SU-DHL-6 (cell line): ENCODE measurements at regions not wholly inside any gene's neighbourhood (a gene's known extent, or its start where the extent isn't known, plus 50 kb on each side); places are given as distances from the start of the nearest gene placed in this dataset.

Experiments
- H2AFZ ChIP-seq: fragments of 200-600 bp; sonication (generic); 2 replicates; pipeline ENCODE4 v1.6.1; 2014; ENCODE audit warnings: low read depth, mild to moderate bottlenecking, moderate library complexity, mixed read lengths, antibody characterized with exemption, low read length; ENCODE audit not compliant: severe bottlenecking
- H3F3A ChIP-seq: fragments of 200-600 bp; shearing (Covaris generic); 2 replicates; pipeline ENCODE4 v1.6.0; 2016; ENCODE audit warnings: antibody characterized with exemption, mild to moderate bottlenecking; ENCODE audit not compliant: insufficient read depth
- H3K27ac ChIP-seq: fragments of 200-600 bp; sonication (generic); 2 replicates; pipeline ENCODE4 v1.5.1; 2016; ENCODE audit warnings: low read depth, mild to moderate bottlenecking, low read length, moderate library complexity, mixed read lengths
- H3K27me3 ChIP-seq: fragments of 200-600 bp; sonication (generic), shearing (Covaris generic); 2 replicates; pipeline ENCODE4 v1.6.0; 2014; ENCODE audit warnings: mild to moderate bottlenecking, low read length
- H3K36me3 ChIP-seq: fragments of 200-600 bp; sonication (generic); 2 replicates; pipeline ENCODE4 v1.6.1; 2014; ENCODE audit warnings: mild to moderate bottlenecking, low read length, mixed read lengths
- H3K4me2 ChIP-seq: fragments of 300-600, 200-600 bp; shearing (Covaris generic), sonication (generic); 2 replicates; pipeline ENCODE4 v1.6.0; 2014; ENCODE audit warnings: low read length, low read depth, mild to moderate bottlenecking; ENCODE audit not compliant: poor library complexity, severe bottlenecking
- H3K4me3 ChIP-seq: fragments of 200-600 bp; sonication (generic); 2 replicates; pipeline ENCODE4 v1.5.1; 2014; ENCODE audit warnings: antibody characterized with exemption, low read length, mild to moderate bottlenecking, mixed read lengths; ENCODE audit not compliant: insufficient read depth, poor library complexity, severe bottlenecking
- H3K79me2 ChIP-seq: fragments of 200-600 bp; sonication (generic); 2 replicates; pipeline ENCODE4 v1.6.1; 2014; ENCODE audit warnings: mild to moderate bottlenecking, low read length, moderate library complexity; ENCODE audit not compliant: insufficient read depth
- H3K9ac ChIP-seq: fragments of 200-600 bp; sonication (generic); 2 replicates; pipeline ENCODE4 v1.7.0; 2014; ENCODE audit warnings: mild to moderate bottlenecking, low read length
- H3K9me2 ChIP-seq: fragments of 200-600 bp; sonication (generic); replicated peaks from 2 replicates; pipeline ENCODE4 v1.6.1; 2014; ENCODE audit warnings: low read length; ENCODE audit not compliant: insufficient read depth
- H3K9me3 ChIP-seq: fragments of 200-600 bp; sonication (generic); 2 replicates; pipeline ENCODE4 v1.6.1; 2014; ENCODE audit warnings: low read length, mixed read lengths; ENCODE audit not compliant: insufficient read depth
- H4K20me1 ChIP-seq: fragments of 200-600 bp; sonication (generic); 2 replicates; pipeline ENCODE4 v1.6.1; 2014; ENCODE audit warnings: low read depth, mild to moderate bottlenecking, antibody characterized with exemption, low read length, moderate library complexity, mixed read lengths
- EZH2phosphoT487 ChIP-seq: fragments of 200-600 bp; sonication (generic), shearing (Covaris generic); conservative IDR thresholded peaks from 2 replicates; pipeline ENCODE4 v1.6.1; 2018; ENCODE audit warnings: mild to moderate bottlenecking, antibody characterized with exemption, low read length, moderate library complexity, mixed read lengths
- TF ChIP-seq, protein P1 (sequence below): fragments of 200-600 bp; sonication (generic); IDR thresholded peaks from one replicate; pipeline ENCODE4 v1.5.1; 2017; ENCODE audit warnings: antibody characterized with exemption, mild to moderate bottlenecking, low read length, moderate library complexity; ENCODE audit not compliant: insufficient read depth, poor library complexity, severe bottlenecking

DNA sequence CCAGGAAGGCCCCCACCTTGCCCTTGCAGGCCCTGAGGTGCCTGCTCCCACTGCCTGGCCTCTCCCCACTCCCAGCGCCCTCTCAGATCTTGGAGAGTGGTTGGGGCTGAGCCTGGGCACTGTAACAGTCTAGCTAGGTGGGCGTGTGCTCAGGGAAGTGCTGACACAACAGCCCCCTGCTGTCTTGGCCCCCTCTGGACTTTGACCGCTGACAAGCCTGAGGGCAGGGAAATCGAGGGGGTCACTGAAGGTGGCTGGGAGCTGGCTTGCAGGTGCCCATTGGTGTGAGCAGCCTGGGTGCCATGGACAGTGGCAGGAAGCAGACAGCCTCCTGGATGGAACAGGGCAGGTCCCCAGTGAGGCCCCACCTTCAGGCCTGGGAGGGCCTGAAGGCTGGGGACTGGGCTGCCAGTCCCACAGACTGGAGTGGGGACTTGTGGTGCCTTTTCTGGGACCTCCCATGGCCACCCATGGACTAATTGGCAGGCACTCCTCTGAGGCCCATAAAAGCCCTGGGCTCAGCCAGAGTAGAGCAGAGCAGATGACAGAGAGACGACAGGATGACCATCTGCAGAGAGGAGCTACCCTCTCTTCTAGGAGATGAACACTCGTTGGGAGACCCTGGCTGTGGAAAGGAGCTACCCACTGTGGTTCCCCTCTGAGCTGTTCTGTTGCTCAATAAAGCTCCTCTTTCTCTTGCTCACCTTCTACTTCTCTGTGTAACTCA, 158.6 kb upstream of the SLC38A2 start:
- Histone ChIP-seq H3K4me3 (no peak overlapping the region), H2AFZ (no peak overlapping the region), H3F3A (no peaks in the 10 kb centered on the region), H3K27me3 (no peaks in the 10 kb centered on the region), H4K20me1 (no peaks in the 10 kb centered on the region), H3K4me2 (no peak overlapping the region), H3K36me3 (no peaks in the 10 kb centered on the region), H3K9ac (no peak overlapping the region), H3K9me2 (no peaks in the 10 kb centered on the region; the same call in 1 of the 2 replicates), H3K79me2 (no peaks in the 10 kb centered on the region), H3K9me3 (no peaks in the 10 kb centered on the region; the same call in 1 of the 2 replicates), H3K27ac (no peak overlapping the region)
- TF ChIP-seq EZH2phosphoT487: no peak
- TF ChIP-seq, protein P1, sequence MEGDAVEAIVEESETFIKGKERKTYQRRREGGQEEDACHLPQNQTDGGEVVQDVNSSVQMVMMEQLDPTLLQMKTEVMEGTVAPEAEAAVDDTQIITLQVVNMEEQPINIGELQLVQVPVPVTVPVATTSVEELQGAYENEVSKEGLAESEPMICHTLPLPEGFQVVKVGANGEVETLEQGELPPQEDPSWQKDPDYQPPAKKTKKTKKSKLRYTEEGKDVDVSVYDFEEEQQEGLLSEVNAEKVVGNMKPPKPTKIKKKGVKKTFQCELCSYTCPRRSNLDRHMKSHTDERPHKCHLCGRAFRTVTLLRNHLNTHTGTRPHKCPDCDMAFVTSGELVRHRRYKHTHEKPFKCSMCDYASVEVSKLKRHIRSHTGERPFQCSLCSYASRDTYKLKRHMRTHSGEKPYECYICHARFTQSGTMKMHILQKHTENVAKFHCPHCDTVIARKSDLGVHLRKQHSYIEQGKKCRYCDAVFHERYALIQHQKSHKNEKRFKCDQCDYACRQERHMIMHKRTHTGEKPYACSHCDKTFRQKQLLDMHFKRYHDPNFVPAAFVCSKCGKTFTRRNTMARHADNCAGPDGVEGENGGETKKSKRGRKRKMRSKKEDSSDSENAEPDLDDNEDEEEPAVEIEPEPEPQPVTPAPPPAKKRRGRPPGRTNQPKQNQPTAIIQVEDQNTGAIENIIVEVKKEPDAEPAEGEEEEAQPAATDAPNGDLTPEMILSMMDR: no peak

DNA sequence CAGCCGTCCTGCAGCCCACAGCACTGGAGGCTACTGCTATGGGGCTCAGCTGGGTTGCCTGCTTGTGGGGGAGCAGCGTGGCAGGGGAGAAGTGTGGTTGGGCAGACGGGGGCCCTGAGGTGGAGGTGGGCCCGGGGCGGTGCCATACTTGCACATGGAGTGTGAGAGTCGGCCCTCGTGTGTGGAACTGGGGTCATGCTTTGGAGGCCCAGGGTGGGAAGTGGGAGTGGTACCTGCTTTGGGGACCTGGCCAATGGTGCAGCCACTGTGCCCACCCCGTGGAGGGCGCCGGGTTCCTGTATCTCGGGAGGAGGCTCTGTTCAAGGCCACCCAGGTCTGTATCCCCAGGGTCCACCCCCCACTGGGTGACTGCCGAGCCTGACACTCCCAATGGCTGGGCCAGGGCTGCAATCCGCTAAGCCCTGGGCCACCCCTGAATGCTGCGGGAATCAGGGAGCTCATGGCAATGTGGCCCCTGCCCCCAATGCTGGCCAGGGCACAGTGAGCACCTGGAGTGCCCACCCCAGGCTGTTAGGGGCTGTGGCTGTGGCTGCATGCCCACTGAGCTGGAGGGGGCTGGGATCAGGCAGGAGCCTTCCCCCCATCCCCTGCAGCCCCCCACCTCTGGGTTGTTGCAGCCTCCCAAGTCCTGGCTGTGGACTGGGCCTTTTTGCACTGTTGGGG, 157.9 kb upstream of the SLC38A2 start:
- Histone ChIP-seq H3K4me2 (no peak overlapping the region), H3F3A (no peaks in the 10 kb centered on the region), H3K27me3 (no peaks in the 10 kb centered on the region), H3K9me2 (no peaks in the 10 kb centered on the region; the same call in 1 of the 2 replicates), H3K27ac (no peak overlapping the region), H3K79me2 (no peaks in the 10 kb centered on the region), H3K9ac (no peak overlapping the region), H3K36me3 (no peaks in the 10 kb centered on the region), H3K4me3 (no peak overlapping the region), H3K9me3 (no peaks in the 10 kb centered on the region; the same call in 1 of the 2 replicates), H4K20me1 (no peaks in the 10 kb centered on the region), H2AFZ (no peak overlapping the region)
- TF ChIP-seq EZH2phosphoT487: no peak
- TF ChIP-seq, protein P1: no peak

DNA sequence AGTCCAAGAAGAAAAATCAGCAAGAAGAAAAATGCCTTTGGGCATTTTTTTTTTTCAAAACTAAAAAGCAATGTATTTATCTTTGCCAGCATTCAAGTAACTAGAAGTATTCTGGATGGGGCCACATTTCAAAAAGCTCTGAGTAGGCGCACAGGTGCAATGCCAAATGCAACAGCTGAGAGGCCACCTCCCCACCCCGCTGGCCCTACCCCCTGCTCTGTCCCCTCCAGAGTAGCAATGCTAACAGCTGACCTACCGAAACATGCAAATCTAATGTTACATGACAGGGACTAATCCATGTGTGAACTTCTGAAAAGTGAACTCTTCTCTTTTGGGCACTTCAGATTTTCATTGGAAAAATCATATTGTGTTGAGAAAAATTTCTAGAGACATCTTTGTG, 153.7 kb upstream of the SLC38A2 start:
- Histone ChIP-seq H3K9me3 (no peaks in the 10 kb centered on the region; the same call in 1 of the 2 replicates), H3K27ac (no peak overlapping the region)

More for the DNA sequence above, 153.7 kb upstream of the SLC38A2 start:
- no peaks in the 10 kb centered on the region for H3K79me2 ChIP-seq
- TF ChIP-seq, protein P1: no peak
- TF ChIP-seq EZH2phosphoT487: no peak
- no peaks in the 10 kb centered on the region for H3K27me3 ChIP-seq
- no peaks in the 10 kb centered on the region for H3K36me3 ChIP-seq
- no peak overlapping the region for H3K4me3 ChIP-seq
- no peaks in the 10 kb centered on the region for H3F3A ChIP-seq
- no peaks in the 10 kb centered on the region for H4K20me1 ChIP-seq
- H3K9ac ChIP-seq: no peak overlapping the region
- H3K9me2 ChIP-seq: no peaks in the 10 kb centered on the region
- no peak overlapping the region for H2AFZ ChIP-seq
- no peak overlapping the region for H3K4me2 ChIP-seq
